HEK293 (cell line): ENCODE measurements at regions not wholly inside any gene's neighbourhood (a gene's known extent, or its start where the extent isn't known, plus 50 kb on each side); places are given as distances from the start of the nearest gene placed in this dataset.

Experiments
- CTCF ChIP-seq: fragments of 450-650 bp; formaldehyde crosslinking; IDR thresholded peaks from 2 replicates; pipeline ENCODE4 v1.5.1; 2016; ENCODE audit warnings: missing biosample characterization, missing genetic modification characterization
- ELK4 ChIP-seq: IDR thresholded peaks from 2 replicates; pipeline ENCODE4 v1.6.1; 2011; ENCODE audit warnings: mild to moderate bottlenecking, low read depth, low read length, borderline replicate concordance
- ZBTB10 ChIP-seq: fragments of 450-650 bp; formaldehyde crosslinking; IDR thresholded peaks from 2 replicates; pipeline ENCODE4 v1.5.1; 2016; ENCODE audit warnings: missing biosample characterization, missing genetic modification characterization
- ZFP41 ChIP-seq: fragments of 450-650 bp; formaldehyde crosslinking; IDR thresholded peaks from 2 replicates; pipeline ENCODE4 v1.5.1; 2016; ENCODE audit warnings: missing biosample characterization, missing genetic modification characterization, borderline replicate concordance

- TF ChIP-seq ELK4, result no peak
- no peak for TF ChIP-seq ZBTB10 (tag by site-specific recombination)
- no peak for TF ChIP-seq CTCF (tag by site-specific recombination)
- TF ChIP-seq ZFP41 (tag by site-specific recombination), result no peak
Measured at GRCh38 chr17:71316176-71316897, 804.5 kb upstream of the SOX9 start.
